GM21515 (cell line): ENCODE measurements at regions not wholly inside any gene's neighbourhood (a gene's known extent, or its start where the extent isn't known, plus 50 kb on each side); places are given as distances from the start of the nearest gene placed in this dataset.
"Not testable (repeated sequence)": the region's sequence is repeated elsewhere in the genome, so short reads cannot be mapped to it uniquely, and the experiment has no call there.

ENCODE experiments used
- ATAC-seq: cut with Tn5 transposase; IDR thresholded peaks from one replicate; pipeline ENCODE4 v1.9.1; 2021; ENCODE audit not compliant: unreplicated experiment

DNA sequence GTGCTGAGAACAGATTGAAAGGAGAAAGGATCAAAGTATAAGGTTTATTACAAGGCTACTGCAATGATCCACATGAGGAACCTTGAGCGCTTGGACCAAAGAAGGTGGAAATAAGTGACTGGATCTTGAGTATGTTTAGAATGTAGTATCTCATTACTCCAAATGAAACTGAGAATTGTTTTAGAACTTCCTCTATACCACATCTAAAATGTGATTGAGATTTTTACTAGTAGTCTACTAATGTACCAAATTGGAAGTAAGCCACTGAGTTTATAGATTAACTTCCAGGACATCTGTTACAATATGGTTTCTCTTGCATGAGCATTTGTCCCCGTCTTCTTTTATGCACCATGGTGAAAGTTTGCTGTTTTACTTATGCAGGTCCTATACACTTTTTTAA is 300.5 kb downstream of the SUCLG1 start:
- ATAC-seq = no peak

DNA sequence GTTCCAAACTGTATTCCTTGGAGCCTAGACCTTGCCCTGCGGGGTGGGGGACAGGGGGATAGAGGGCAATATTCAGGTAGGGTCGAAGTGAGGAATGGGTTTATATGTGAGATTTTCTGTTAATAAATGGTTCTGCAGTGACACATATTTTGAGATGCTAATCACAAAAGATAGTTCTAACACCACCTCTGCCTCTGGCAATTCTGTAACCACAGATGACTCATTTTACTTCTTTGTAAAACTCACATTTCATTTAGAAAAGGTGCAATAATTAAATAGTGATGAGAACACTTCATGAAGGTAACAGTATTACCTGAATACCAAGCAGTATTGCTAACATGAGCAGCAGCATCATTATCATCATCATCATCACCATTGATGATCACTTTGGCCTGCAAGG is 306.6 kb downstream of the SUCLG1 start:
- no peak for ATAC-seq

DNA sequence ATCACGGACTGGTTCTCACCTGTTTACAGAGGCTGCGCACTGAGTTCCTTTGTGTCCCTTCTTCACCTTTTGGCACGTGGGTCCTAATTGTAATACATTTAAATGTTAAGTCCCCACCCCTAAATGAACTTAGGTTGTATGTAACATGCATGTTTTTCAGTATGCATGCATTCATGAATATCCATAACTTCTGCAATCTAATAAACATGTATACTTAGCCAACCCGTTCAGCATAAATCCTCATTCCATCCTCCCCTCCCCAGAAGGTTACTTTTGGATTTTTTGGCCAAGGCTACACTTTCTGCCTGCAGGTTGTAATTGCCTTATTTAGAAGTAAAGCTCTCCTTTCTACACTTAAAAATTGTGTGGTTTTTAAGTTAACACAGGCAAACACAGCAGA is 314.7 kb downstream of the SUCLG1 start:
- ATAC-seq = no peak

DNA sequence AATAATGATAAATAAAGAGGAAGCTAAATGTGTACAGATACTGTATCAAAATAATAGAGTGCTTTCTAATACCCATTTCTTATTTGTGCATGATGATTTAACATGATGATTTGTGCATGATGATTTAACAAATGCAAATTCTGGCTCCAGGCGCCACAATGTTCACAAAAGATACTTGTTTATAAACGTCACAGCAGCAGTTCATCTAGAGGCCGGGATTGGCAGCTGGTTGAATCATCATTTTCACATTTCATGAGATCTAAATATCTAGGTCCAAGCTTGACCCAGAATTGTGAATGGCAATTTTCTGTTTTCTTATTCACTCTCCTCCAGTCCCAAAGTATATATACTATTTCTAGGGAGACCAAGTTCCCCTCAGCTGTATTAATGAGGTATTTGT is 322.0 kb downstream of the SUCLG1 start:
- no peak for ATAC-seq

DNA sequence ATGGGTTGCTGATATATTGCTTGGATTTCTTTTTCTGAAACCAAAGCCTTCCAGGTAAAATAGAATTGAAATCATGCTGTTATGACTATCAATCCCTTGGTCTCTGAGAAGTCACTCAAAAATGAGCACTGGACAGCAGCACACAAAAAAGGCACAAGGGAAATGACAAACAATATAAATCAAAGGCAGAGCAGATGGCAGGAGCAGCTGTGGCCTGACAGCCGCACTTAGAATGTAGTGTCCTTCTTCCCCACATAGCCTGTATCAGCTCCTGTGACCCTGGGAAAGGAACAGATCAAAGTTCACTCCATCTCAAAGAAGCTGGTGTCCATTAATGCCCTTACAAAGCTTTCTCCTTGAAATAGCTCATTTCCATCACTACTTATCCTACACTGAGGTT is 326.7 kb downstream of the SUCLG1 start:
- no peak for ATAC-seq

DNA sequence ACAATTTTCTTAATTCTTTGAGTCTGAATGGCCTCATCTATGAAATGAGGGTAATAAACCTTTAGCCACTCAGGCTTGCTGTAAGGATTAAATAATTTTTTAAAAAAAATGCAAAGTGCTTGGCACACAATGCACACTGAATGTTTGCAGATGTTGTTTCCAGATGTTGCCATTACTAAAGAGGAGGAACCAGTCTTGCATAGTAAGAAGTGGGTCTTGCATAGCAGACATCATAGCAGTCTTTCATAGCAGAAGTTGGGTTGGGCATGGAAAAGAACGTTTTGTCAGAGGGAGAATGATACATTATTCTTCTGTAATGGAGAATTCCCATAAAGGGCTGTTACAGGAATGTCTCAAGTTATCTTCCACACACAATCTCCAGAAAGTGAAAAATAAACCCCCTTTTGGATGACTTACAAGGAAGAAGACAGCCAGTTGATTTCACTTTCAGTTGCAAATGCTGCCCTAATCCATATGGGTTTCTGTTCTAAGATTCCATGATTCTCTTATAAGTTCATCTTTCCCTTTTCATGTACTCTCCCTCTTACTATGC is 327.7 kb downstream of the SUCLG1 start:
- no peak for ATAC-seq

DNA sequence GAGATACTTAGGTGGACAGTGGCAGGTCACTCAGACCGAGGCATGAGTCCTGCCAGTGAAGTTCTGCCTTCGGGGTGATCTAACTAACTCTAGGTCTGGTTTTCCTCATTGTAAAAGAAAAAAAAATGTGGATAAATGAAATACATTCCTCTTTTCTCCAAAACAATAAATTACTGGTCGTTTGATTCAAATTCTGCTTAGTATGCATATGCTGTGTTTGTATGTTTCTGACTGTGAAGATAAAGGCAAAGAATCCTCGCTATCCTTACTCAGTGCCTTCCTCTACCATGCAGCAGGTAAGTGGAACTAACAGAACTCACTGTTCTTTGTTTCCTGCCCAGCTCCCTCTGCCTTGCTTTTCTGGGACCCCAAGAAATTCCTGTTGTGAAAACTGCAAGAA is 330.1 kb downstream of the SUCLG1 start:
- no peak for ATAC-seq

DNA sequence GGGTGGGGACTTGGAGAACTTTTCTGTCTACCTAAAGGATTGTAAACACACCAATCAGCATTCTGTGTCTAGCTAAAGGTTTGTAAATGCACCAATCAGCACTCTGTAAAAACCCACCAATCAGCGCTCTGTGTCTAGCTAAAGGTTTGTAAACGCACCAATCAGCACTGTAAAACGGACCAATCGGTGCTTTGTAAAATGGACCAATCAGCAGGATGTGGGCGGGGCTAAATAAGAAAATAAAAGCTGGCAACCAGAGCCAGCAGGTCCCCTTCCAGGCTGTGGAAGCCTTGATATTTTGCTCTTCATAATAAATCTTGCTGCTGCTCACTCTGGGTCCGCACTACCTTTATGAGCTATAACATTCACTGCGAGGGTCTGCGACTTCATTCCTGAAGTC is 331.3 kb downstream of the SUCLG1 start:
- ATAC-seq = not testable (repeated sequence)

DNA sequence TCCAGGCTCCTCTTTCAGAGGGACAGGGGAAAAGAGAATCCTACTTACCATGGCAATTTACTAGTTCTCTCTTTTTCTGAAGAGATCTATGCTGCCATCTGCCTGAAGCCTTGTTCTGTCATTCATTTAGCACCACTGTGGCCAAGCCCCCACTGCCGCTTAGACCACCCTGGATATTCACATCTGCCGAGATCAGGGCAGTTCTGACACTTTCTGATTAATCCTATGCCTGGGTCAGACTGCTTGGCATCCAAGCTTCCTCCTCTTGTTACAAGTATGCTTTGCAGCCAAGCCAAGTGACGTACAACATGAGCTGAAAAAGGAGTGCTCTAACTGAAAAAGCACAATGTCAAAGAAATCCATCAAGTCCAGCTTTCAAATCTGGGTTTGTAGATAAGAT is 332.6 kb downstream of the SUCLG1 start:
- ATAC-seq = no peak

DNA sequence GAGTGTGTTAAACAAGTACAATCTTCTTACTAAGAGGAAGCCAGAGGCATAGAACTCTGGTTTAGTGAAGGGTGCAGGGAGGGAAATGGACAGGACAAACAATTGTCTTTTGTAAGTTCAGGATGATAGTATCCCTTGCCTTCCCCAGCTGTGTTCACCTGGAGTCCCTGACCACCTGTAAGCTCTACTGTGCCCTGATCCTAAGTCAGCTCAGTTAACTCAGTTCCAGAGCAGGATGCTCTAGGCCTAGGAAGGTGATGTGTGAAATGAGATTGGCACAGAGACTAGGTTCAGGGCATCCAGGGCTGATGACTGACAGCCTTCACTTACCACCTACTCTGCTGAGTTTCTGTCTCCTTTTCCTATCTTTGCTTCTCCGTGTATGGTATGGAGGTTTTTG is 333.0 kb downstream of the SUCLG1 start:
- no peak for ATAC-seq

DNA sequence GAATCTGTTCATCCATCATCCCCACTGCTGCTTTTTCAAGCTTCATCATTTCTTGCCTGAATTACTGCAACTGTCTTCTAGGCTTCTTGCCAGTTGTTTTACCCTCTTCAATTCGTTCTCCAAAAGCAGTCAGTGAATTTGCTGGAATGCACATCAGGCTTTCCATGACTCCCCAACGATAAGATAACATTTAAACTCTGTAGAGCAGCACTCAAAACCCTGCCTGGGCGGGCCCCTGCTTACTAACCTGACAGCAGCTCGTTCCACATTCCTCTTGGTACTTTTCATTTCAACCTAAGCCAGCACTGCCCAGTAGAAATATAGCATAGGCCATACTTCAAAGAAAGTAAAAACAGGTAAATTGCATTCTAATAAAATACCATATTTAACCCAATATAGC is 342.9 kb downstream of the SUCLG1 start:
- ATAC-seq = no peak

DNA sequence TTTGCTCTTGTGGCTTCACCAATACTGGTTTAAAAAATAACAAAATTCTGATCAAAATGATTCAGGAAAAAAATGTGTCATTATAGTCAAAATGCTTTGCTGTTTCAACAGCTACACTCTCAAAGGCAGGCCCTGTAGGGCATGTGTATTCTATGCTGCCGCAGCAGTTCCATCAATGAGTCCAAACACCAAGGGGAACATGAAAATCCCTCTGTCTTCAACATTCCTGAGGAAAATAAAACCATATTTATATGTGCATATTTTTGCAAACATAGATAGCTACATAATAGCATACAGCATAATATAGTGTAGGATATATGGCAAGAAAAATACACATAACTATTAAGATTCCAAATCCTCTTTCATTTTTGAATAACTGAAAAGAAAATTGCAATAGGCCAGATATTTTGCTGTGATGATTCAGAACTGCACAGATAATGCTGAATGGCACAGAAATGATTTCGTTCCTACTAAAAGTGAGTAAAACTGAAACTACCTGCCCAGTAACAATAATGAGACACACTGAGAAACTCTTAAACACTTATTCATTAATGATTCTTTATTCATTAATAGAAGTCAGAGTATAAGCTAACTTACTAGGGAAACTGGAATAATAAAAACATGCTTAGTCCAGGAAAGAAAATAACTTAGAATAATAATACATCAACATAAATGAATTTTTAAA is 343.8 kb downstream of the SUCLG1 start:
- ATAC-seq = no peak

DNA sequence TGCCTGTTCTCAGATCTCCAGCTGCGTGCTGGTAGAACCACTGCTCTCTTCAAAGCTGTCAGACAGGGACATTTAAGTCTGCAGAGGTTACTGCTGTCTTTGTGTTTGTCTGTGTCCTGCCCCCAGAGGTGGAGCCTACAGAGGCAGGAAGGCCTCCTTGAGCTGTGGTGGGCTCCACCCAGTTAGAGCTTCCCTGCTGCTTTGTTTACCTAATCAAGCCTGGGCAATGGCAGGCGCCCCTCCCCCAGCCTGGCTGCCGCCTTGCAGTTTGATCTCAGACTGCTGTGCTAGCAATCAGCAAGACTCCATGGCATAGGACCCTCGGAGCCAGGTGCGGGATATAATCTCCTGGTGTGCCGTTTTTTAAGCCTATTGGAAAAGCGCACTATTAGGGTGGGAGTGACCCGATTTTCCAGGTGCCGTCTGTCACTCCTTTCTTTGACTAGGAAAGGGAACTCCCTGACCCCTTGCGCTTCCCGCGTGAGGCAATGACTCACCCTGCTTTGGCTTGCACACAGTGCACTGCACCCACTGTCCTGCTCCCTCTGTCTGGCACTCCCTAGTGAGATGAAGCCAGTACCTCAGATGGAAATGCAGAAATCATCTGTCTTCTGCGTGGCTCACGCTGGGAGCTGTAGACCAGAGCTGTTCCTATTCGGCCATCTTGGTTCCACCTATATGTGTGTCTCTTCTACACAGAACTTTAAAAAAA is 355.1 kb downstream of the SUCLG1 start:
- not testable (repeated sequence) for ATAC-seq

DNA sequence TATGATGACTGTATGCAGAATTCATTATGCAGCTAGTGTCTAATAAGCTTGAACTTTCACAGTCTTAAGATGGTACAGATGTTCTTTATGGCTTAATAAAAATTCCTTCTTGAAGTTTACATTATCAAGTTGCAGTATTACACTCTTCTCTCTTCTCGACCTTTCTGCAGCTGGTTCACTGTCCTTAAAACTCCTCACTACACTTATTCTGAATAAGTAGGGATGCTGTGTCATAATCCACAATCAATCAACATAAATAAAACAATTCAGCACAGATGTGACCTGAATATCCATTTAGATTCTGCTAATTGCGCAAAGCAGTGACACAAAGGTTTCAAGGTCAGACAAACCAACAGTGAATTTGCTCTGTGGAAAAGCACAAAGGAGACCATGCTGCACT is 356.8 kb downstream of the SUCLG1 start:
- no peak for ATAC-seq

DNA sequence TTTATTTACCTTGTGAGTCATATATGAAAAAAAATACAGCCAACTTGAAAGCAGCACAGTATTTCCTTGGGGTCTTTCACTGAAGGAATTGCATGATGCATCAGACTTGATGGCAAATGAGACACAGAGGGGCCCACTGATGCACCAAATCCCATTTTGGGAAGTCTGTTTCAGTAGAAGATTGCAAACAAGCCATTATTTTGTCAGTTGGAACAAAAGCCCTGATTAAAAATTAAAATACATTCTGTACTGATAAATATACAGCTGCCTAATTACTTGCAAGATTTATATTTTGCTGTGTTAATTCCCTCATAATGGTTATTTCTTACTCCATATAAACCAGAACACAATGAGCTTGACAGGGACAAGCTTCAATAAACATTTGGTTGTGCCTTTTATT is 370.4 kb downstream of the SUCLG1 start:
- ATAC-seq = no peak

DNA sequence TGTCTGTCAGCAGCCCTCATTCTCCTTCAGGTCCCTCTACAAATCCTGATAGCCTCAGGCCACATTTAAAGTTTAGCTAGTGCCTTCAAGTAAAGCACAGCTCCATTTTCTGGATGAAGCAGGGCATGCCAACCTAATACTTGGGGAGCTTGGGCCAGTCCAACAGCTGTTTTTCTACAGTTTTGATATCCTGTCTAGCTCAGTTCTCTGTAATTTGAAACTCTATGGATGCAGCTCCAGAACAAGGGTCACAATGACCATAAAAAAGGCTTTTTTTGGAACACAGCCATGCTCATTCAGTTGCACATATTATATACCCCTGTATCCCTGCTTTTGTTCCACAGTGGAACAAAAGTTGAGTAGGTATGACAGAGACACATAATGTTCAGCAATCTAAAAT is 373.5 kb downstream of the SUCLG1 start:
- ATAC-seq = no peak

DNA sequence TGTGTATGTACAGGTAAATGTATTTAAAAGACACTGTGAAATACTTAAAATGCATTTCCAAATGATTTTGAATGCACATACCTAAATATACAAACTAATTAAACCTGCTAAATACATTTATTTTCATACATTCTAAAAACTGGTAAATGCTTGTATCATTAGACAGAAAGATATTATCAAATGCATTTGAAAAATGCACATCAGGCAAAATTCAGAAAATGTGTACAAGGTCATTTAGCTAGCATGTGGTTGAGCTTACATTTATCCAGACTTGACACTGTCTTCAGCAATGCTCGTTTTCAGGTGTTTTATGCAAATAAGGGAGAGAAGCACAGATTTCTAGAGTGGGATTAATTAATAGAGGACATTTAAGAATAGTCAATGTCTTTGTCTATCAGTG is 374.2 kb downstream of the SUCLG1 start:
- ATAC-seq = no peak

DNA sequence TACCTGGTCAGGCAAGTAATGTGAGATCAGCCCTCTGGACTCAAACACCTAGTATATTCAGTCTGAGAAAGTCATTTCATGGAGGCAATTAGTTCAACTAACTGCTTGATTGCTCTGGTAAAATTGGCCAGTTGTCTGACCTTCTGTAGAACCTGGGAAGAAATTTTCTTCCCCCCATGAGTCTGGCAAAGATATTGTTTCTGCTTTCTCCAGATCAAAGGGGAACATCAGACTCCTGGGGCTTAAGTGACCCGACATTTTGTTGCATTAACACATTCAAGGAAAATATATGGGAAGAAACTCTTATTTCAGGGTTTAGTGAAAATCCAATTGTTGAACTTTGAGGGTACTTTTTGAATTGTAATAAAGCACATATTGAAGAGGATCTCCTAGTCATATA is 375.1 kb downstream of the SUCLG1 start:
- no peak for ATAC-seq

DNA sequence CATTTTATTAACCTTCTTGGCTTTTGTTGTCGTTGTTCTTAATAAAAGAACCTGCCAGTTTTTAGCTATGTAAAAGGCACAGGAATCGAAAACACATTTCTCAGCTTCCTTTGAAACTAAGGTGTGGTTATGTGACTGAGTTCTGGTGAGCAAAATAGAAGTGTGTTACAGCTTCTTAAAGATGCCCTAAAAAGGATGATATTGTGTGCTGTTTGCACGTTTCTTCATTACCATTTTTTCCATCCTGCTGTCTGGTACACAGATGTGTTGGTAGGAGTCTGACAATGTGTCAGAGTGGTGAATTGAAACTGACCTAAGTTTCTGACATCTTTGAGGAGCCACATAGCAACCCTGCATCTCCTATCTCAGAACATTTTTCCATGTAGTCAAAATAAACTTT is 380.6 kb downstream of the SUCLG1 start:
- ATAC-seq = no peak

DNA sequence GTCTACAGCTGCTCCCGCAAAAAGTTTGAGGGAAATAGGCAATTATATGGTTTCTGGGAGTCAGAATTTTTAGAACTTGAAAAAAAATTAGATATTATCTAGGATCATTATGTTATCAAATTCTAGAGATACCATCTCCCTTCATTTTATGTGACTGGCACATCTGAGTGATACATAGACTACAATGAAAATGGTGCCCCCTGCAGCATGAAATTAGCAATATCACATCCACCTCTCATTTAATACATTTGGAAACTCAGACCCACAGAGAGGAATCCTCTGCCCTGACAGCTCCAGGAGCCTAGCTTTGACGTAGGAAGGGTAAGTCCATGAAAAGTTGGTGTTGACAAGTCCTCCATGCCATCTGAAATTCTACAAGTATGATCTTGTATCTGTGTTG is 381.6 kb downstream of the SUCLG1 start:
- no peak for ATAC-seq

DNA sequence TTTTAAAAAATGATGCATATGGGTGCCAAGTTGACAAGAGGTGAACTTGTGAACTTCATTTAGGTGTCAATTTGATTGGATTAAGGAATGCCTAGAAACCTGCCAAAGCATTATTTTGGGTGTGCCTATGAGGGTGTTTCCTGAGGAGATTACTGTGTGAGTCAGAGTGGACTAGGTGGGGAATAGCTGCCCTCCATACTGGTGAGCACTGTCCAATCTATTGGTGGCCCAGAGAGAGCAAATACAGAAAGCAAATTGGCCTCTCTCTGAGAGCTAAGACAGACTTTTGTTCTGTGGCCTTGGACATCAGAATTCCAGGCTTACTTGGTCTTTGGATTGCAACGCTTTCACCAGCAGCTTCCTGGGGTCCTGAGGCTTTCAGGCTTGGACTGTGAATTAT is 388.0 kb downstream of the SUCLG1 start:
- no peak for ATAC-seq

DNA sequence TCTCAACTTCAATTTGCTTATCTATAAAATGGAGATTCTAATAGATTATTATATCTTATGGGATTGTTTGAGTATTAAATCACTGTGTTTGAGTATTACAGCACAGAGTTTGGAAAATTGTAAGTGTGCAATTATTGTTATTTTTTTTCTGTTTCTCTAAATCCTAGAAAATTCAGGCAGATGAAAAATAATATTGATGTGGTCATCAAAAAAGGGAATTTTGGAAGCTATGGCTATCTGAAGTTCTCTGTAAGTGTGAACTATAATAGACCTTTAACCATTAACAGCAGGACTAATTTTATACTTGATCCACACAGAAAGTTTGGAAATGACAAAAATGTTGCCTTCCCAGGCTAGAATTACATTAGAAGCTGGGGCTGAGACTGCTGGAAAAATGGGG is 393.2 kb downstream of the SUCLG1 start:
- no peak for ATAC-seq
